GM21526 (cell line): ENCODE measurements at regions not wholly inside any gene's neighbourhood (a gene's known extent, or its start where the extent isn't known, plus 50 kb on each side); places are given as distances from the start of the nearest gene placed in this dataset.

Experiments used
- ATAC-seq: cut with Tn5 transposase; IDR thresholded peaks from one replicate; pipeline ENCODE4 v1.9.1; 2021; ENCODE audit warnings: moderate library complexity; ENCODE audit not compliant: unreplicated experiment, low FRiP score

DNA sequence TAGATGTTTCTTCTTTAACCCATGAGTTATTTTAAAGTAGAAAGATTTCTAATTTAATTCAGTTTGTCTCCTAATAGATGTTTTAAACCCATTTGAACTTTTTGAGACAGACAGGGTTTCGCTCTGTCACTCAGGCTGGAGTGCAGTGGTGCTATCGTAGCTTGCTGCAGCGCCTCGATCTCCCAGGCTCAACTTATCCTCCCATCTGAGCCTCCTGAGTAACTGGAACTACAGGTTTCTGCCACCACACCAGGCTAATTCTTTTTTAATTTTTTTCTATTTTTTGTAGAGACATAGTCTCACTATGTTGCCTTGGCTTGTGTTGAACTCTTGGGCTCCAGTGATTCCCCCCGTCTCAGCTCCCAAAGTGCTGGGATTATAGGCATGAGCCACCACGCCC lies 53.0 kb upstream of the RAB18 start:
- no peak for ATAC-seq

DNA sequence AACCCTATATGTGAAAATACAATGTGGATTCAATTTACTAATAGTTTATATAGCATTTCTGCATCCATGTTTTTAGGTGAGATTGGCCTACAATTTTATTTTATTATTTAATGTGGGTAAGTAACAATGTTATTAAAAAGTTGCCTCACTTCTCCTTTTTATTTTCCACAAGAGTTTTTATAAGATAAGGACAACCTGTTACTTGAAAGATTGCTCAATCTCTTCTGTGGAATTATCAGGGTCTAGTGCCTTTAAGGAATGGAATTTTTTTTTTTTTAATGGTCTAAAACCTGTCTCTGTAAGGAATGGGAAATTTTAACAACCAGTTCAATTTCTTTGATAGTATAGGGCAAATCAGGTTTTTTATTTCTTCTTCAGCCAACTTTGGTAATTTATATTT lies 53.9 kb upstream of the RAB18 start:
- no peak for ATAC-seq

DNA sequence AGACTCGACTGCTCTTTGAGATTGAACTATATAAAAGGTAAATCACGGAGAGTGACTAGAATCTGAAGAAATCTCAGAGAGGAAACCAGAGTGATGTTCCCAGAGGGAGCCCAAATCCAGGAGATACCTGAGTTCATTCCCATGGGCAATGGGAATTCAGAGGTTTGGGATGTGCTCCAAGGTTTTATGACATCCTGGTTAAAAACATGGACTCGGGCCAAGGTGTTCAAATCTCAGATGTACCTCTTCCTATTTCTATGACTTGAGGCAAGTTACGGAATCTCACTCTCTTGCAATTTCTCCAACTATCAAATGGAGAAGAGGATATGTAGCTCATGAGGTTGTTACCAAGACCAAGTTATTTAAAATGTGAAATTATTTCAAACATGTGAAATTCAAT lies 54.5 kb upstream of the RAB18 start:
- no peak for ATAC-seq

DNA sequence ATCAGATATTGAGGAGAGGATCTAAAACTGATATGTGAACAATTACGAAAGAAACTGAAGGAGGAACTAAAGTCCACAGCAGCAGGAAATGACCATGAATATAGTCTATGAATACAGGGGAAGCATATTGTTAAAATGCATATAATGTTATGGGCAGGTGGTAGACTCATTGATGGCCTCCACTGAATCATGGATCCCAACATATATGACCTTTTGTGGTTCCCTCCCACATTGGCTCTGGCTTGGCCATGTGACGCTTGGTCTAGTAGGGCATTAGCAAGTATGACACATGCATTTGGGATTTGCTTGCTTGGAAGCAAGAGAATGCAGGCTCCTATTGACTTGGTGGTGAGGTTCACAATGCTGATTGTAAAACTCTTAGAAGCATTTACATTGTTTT lies 55.2 kb upstream of the RAB18 start:
- ATAC-seq: no peak

GRCh38 chr10:27447540-27447939 lies 56.6 kb upstream of the RAB18 start:
- no peak for ATAC-seq

GRCh38 chr10:27446091-27446918 lies 57.8 kb upstream of the RAB18 start:
- ATAC-seq: no peak

- ATAC-seq: no peak
These were observed 59.0 kb upstream of the RAB18 start for GRCh38 chr10:27445070-27445469.

GRCh38 chr10:27440478-27440877 lies 63.6 kb upstream of the RAB18 start:
- no peak for ATAC-seq

- ATAC-seq: no peak
These were observed 64.1 kb upstream of the RAB18 start for GRCh38 chr10:27440021-27440420.

- ATAC-seq: no peak
These were observed 65.0 kb upstream of the RAB18 start for GRCh38 chr10:27439101-27439500.

- ATAC-seq: no peak
These were observed 66.3 kb upstream of the RAB18 start for GRCh38 chr10:27437775-27438174.

DNA sequence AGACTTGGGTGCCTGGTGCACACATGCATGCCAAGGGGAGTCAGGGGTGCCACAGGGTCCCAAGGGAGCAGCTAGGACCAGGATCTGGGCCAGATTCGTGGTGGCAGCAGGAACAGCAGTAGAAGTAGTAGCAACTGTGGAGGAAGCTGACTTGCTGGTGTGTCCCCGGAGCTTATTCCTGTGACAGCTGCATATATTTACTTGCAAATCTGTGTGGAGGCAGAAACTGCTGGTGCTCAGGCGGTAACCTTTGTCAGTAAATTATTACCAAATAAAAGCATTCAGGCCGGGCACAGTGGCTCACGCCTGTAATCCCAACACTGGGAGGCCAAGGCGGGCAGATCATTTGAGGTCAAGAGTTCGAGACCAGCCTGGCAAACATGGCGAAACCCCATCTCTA lies 67.4 kb upstream of the RAB18 start:
- ATAC-seq: no peak

- ATAC-seq: no peak
These were observed 70.1 kb upstream of the RAB18 start for GRCh38 chr10:27433976-27434375.

- no peak for ATAC-seq
These were observed 77.1 kb upstream of the RAB18 start for GRCh38 chr10:27426948-27427467.

DNA sequence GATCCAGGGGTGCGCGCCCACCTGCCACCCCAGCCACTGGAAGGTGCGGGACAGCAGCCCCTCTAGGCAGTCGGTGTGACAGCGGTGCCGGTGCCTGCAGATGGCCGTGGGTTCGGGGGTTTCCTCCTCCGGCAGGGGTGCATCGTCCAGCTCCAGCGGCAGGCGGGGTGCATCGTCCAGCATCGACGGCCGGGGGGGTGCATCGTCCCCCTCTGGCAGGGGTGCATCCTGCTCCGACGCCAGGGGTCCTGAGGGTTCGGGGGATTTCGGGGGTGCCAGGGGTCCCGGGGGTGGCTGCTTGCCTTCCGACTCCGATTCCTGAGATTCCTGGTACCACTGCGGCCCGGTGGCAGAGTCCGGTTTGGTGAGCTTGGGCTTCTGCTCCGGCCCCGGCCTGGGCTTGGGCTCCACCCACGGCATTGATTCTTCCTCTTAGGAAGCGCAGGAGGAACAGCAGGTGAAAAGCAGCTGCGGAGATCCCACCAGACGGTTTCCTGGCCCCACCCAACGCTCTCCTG lies 90.2 kb upstream of the RAB18 start:
- no peak for ATAC-seq

- no peak for ATAC-seq
These were observed 90.7 kb upstream of the RAB18 start for GRCh38 chr10:27413387-27413786.

GRCh38 chr10:27410153-27410552 lies 94.0 kb upstream of the RAB18 start:
- ATAC-seq: no peak

DNA sequence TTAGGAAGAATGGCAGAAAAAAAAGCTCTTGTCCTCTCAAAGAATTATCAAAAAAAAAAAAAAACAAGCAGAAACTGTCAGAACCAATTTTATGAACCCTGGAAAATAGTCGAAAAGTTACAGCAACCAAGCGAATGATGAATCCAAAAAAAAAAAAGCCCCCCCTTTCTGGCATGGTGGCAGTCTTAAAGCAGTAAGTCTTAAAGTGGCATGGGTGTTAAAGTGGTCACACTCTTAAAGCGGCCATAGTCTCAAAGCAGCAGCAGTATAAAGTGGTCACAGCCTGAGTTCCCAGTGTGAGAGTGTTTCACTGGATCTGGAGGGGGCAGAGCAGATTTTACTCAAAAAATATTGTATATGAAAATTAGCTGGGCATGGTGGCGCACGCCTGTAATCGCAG lies 96.8 kb upstream of the RAB18 start:
- ATAC-seq: no peak

- no peak for ATAC-seq
These were observed 104.2 kb upstream of the RAB18 start for GRCh38 chr10:27399871-27400270.

- no peak for ATAC-seq
These were observed 110.1 kb upstream of the RAB18 start for GRCh38 chr10:27393961-27394360.

GRCh38 chr10:27392606-27393005 lies 111.5 kb upstream of the RAB18 start:
- ATAC-seq: no peak

DNA sequence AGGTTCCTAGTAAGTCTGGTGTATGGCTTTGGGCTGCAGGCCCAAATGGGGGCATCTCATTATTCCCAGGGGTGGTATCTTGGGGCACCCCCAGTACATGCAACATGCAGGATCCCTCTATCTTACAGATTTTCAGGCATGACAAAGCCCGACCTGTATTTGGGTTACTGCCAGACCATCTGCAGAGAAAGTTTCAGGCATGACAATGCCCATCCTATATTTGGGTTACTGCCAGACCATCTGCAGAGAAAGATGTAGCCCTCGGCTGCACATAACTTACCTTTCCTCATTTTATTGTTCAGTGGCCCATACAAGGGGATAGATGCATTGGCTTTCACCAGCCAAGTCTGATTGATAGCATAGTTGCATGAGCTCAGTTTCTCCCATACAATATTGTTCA lies 112.2 kb upstream of the RAB18 start:
- no peak for ATAC-seq
